OCI-LY7 (cell line): ENCODE measurements at regions not wholly inside any gene's neighbourhood (a gene's known extent, or its start where the extent isn't known, plus 50 kb on each side); places are given as distances from the start of the nearest gene placed in this dataset.

Source experiments
- BruUV-seq: library from RNA; stranded (reverse); fragments of 400-500 nt; replicated peaks from 2 replicates; lab custom pipeline; 2021; lab: Mats Ljungman, UMichigan
- CTCF ChIA-PET: fragments of 300-600 bp; sonication (Branson Sonifier 250); formaldehyde crosslinking; loops from one replicate; lab custom pipeline; 2022; ENCODE audit warnings: antibody characterized with exemption; ENCODE audit not compliant: unreplicated experiment; lab: Charles Lee
- POLR2A ChIA-PET: fragments of 300-600 bp; sonication (Branson Sonifier 250); formaldehyde crosslinking; loops from one replicate; lab custom pipeline; 2022; ENCODE audit warnings: antibody characterized with exemption; lab: Charles Lee
- DNase-seq: peaks from one replicate; pipeline ENCODE4 v3.0.0-alpha.2; 2015; ENCODE audit warnings: low spot score
- H2AFZ ChIP-seq: fragments of 200-600 bp; sonication (generic), shearing (Covaris generic); 2 replicates; pipeline ENCODE4 v1.6.1; 2014; ENCODE audit warnings: mild to moderate bottlenecking, antibody characterized with exemption, low read length, moderate library complexity
- H3K27ac ChIP-seq: fragments of 200-600 bp; sonication (generic); 2 replicates; pipeline ENCODE4 v1.5.1; 2014; ENCODE audit warnings: mixed run types, low read depth, mild to moderate bottlenecking, moderate library complexity, low read length, inconsistent platforms; ENCODE audit not compliant: poor library complexity, severe bottlenecking
- H3K36me3 ChIP-seq: fragments of 200-600 bp; sonication (generic); 2 replicates; pipeline ENCODE4 v1.6.1; 2014; ENCODE audit warnings: mild to moderate bottlenecking, antibody characterized with exemption, low read length, moderate library complexity, mixed read lengths; ENCODE audit not compliant: insufficient read depth
- H3K4me1 ChIP-seq: fragments of 200-600 bp; sonication (generic); 2 replicates; pipeline ENCODE4 v1.5.1; 2014; ENCODE audit warnings: mild to moderate bottlenecking, low read length; ENCODE audit not compliant: insufficient read depth, poor library complexity, severe bottlenecking
- H3K4me2 ChIP-seq: fragments of 200-600 bp; sonication (generic); 2 replicates; pipeline ENCODE4 v1.6.1; 2014; ENCODE audit warnings: mild to moderate bottlenecking, low read length
- H3K4me3 ChIP-seq: fragments of 200-600 bp; sonication (generic); 2 replicates; pipeline ENCODE4 v1.5.1; 2014; ENCODE audit warnings: mild to moderate bottlenecking, low read depth, low read length; ENCODE audit not compliant: poor library complexity, severe bottlenecking
- H3K79me2 ChIP-seq: fragments of 200-600 bp; sonication (generic); 2 replicates; pipeline ENCODE4 v1.6.1; 2016; ENCODE audit warnings: low read depth, mild to moderate bottlenecking, low read length, moderate library complexity, mixed read lengths; ENCODE audit not compliant: insufficient read depth
- H3K9me2 ChIP-seq: fragments of 200-600 bp; sonication (generic); 2 replicates; pipeline ENCODE4 v1.6.1; 2016; ENCODE audit warnings: mild to moderate bottlenecking, low read length, mixed read lengths; ENCODE audit not compliant: insufficient read depth
- H3K9me3 ChIP-seq: fragments of 200-600 bp; sonication (generic); 2 replicates; pipeline ENCODE4 v1.6.1; 2014; ENCODE audit warnings: mild to moderate bottlenecking, mixed run types, low read length, mixed read lengths
- H4K20me1 ChIP-seq: fragments of 200-600 bp; sonication (generic); 2 replicates; pipeline ENCODE4 v1.6.1; 2014; ENCODE audit warnings: mild to moderate bottlenecking, antibody characterized with exemption, low read length, moderate library complexity, mixed read lengths; ENCODE audit not compliant: insufficient read depth
- CTCF ChIP-seq: fragments of 200-600 bp; sonication (generic); conservative IDR thresholded peaks from 2 replicates; pipeline ENCODE4 v1.5.1; 2014; ENCODE audit warnings: mild to moderate bottlenecking, antibody characterized with exemption, low read length, moderate library complexity, mixed read lengths
- EZH2phosphoT487 ChIP-seq: fragments of 200-600 bp; sonication (generic); IDR thresholded peaks from 2 replicates; pipeline ENCODE4 v1.6.1; 2018; ENCODE audit warnings: low read depth, borderline replicate concordance, mild to moderate bottlenecking, mixed run types, antibody characterized with exemption, low read length, moderate library complexity, mixed read lengths
- intact Hi-C: fragments of 100-400 bp; cut with micrococcal nuclease; formaldehyde crosslinking; loops from one replicate; pipeline ENCODE4 v1.10.0; 2022; ENCODE audit not compliant: unreplicated experiment

GRCh38 chr9:28255174-28255573 is 681.9 kb upstream of the C9orf72 start:
- Histone ChIP-seq H3K4me2 (no peak overlapping the region), H3K9me3 (no peaks in the 10 kb centered on the region), H2AFZ (no peak overlapping the region), H3K4me3 (no peak overlapping the region), H3K36me3 (no peaks in the 10 kb centered on the region), H3K4me1 (no peaks in the 10 kb centered on the region), H3K9me2 (no peaks in the 10 kb centered on the region), H3K79me2 (no peaks in the 10 kb centered on the region), H4K20me1 (no peaks in the 10 kb centered on the region), H3K27ac (no peak overlapping the region)
- ChIA-PET POLR2A (no interaction called here), CTCF (no interaction called here)
- no peak for DNase-seq
- intact Hi-C loops = no loop called here
- BruUV-seq = no TSS peak
- TF ChIP-seq CTCF (no peak), EZH2phosphoT487 (no peak)

GRCh38 chr9:28260330-28260729 is 687.0 kb upstream of the C9orf72 start:
- ChIA-PET CTCF (no interaction called here), POLR2A (no interaction called here)
- intact Hi-C loops = no loop called here
- Histone ChIP-seq H3K9me3 (no peaks in the 10 kb centered on the region), H3K4me3 (no peak overlapping the region), H3K36me3 (no peaks in the 10 kb centered on the region), H3K4me2 (no peak overlapping the region), H3K4me1 (no peaks in the 10 kb centered on the region), H3K9me2 (no peaks in the 10 kb centered on the region), H2AFZ (no peak overlapping the region), H3K79me2 (no peaks in the 10 kb centered on the region), H3K27ac (no peak overlapping the region), H4K20me1 (no peaks in the 10 kb centered on the region)
- BruUV-seq = no TSS peak
- TF ChIP-seq CTCF = no peak
- no peak for TF ChIP-seq EZH2phosphoT487
- DNase-seq = no peak

- H2AFZ ChIP-seq = no peak overlapping the region
- H3K9me3 ChIP-seq = no peaks in the 10 kb centered on the region
- H3K27ac ChIP-seq = no peak overlapping the region
- intact Hi-C loops = no loop called here
- no peaks in the 10 kb centered on the region for H4K20me1 ChIP-seq
- no peaks in the 10 kb centered on the region for H3K4me1 ChIP-seq
- ChIA-PET CTCF (no interaction called here), POLR2A (interaction anchor here (0.6 kb wide), 1 partner anchor 1746 kb away, joined by 3 read pairs; no protein-coding TSS in a partner anchor)
- no peak for DNase-seq
- TF ChIP-seq CTCF = no peak
- TF ChIP-seq EZH2phosphoT487 = no peak
- H3K4me3 ChIP-seq = no peak overlapping the region
- BruUV-seq = no TSS peak
- H3K79me2 ChIP-seq = no peaks in the 10 kb centered on the region
- H3K4me2 ChIP-seq = no peak overlapping the region
- H3K36me3 ChIP-seq = no peaks in the 10 kb centered on the region
- no peaks in the 10 kb centered on the region for H3K9me2 ChIP-seq
Observed at GRCh38 chr9:28264368-28264767, 691.1 kb upstream of the C9orf72 start.
